ENCODE measurements at regions not wholly inside any gene's neighbourhood (a gene's known extent, or its start where the extent isn't known, plus 50 kb on each side); places are given as distances from the start of the nearest gene placed in this dataset.
"Not testable (repeated sequence)": the region's sequence is repeated elsewhere in the genome, so short reads cannot be mapped to it uniquely, and the experiment has no call there.

GRCh38 chr2:234695981-234696380 lies 199.1 kb upstream of the ARL4C start:
- Mint-ChIP-seq H3K27me3 (ENCODE audit: unreplicated experiment) (peaks cover 2% of the 10 kb centered on the region), H3K4me3 (ENCODE audit: unreplicated experiment) (no peak overlapping the region), H3K27ac (ENCODE audit: unreplicated experiment) (no peak overlapping the region), H3K36me3 (ENCODE audit: unreplicated experiment) (peaks cover 40% of the 10 kb centered on the region), H3K4me1 (ENCODE audit: low read depth, unreplicated experiment) (peaks cover 6% of the 10 kb centered on the region), H3K9me3 (ENCODE audit: unreplicated experiment) (peaks cover 9% of the 10 kb centered on the region)
- TF ChIP-seq CTCF (IDR thresholded peaks at IDR 0.05; ENCODE audit: partially characterized antibody, unreplicated experiment): no peak
- DNase-seq: no peak

GRCh38 chr2:234694244-234695013 lies 197.5 kb upstream of the ARL4C start:
- no peak for TF ChIP-seq CTCF (IDR thresholded peaks at IDR 0.05; ENCODE audit: partially characterized antibody, unreplicated experiment)
- H3K36me3 Mint-ChIP-seq (ENCODE audit: unreplicated experiment): peaks cover 31% of the 10 kb centered on the region

DNA sequence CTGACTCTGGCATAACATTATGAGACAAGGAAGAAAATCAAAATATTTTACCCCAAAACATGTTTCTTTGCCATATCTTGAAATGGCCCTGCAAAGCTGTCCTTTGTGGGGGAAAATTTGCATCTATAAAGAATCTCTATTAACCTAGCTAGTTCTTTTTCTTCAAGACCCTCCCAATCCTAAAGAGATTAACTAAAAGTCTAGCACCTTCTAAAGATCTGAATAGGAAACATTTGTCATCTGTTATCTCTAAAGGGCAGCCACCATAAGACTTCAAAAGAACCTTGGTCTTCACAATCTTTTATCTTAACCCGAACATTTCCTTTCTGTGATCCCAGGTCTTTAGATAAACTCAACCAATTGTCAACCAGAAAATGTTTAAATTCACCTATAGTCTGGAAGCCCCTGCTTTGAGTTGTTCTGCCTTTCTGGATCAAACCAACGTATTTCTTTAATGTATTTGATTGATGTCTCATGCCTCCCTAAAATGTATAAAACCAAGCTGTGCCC lies 196.9 kb upstream of the ARL4C start:
- peaks cover 12% of the 10 kb centered on the region for H3K4me1 Mint-ChIP-seq (ENCODE audit: low read depth, unreplicated experiment)
- not testable (repeated sequence) for H3K27ac Mint-ChIP-seq (ENCODE audit: unreplicated experiment); H3K27me3 Mint-ChIP-seq (ENCODE audit: unreplicated experiment); H3K4me3 Mint-ChIP-seq (ENCODE audit: unreplicated experiment); DNase-seq; H3K9me3 Mint-ChIP-seq (ENCODE audit: unreplicated experiment)
- peaks cover 28% of the 10 kb centered on the region for H3K36me3 Mint-ChIP-seq (ENCODE audit: unreplicated experiment)

More at GRCh38 chr2:234694244-234695013, 197.5 kb upstream of the ARL4C start:
- H3K27me3 Mint-ChIP-seq (ENCODE audit: unreplicated experiment): no peaks in the 10 kb centered on the region
- H3K9me3 Mint-ChIP-seq (ENCODE audit: unreplicated experiment): peaks cover 9% of the 10 kb centered on the region
- DNase-seq: no peak
- H3K4me1 Mint-ChIP-seq (ENCODE audit: low read depth, unreplicated experiment): peaks cover 12% of the 10 kb centered on the region
- no peak overlapping the region for H3K27ac Mint-ChIP-seq (ENCODE audit: unreplicated experiment)
- H3K4me3 Mint-ChIP-seq (ENCODE audit: unreplicated experiment): no peak overlapping the region

DNA sequence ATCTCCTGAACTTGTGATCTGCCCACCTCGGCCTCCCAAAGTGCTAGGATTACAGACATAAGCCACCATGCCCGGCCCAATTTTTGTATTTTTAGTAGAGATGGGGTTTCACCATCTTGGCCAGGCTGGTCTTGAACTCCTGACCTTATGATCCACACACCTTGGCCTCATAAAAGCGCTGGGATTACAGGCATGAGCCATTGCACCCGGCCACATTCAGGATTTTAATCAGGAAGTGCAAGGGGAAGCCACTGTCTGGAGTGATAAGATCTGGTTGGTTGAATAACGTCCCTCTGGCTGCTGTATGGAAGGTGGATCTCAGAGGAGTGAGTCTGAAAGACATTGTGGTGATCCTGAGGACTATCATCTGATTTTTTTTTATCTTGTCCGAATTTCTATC lies 196.3 kb upstream of the ARL4C start:
- H3K4me3 Mint-ChIP-seq (ENCODE audit: unreplicated experiment); H3K9me3 Mint-ChIP-seq (ENCODE audit: unreplicated experiment); H3K27ac Mint-ChIP-seq (ENCODE audit: unreplicated experiment); H3K27me3 Mint-ChIP-seq (ENCODE audit: unreplicated experiment); DNase-seq: not testable (repeated sequence)
- peaks cover 22% of the 10 kb centered on the region for H3K36me3 Mint-ChIP-seq (ENCODE audit: unreplicated experiment)
- H3K4me1 Mint-ChIP-seq (ENCODE audit: low read depth, unreplicated experiment): peaks cover 12% of the 10 kb centered on the region

- peaks cover 6% of the 10 kb centered on the region for H3K9me3 Mint-ChIP-seq (ENCODE audit: unreplicated experiment)
- no peak overlapping the region for H3K4me3 Mint-ChIP-seq (ENCODE audit: unreplicated experiment)
- no peak overlapping the region for H3K27ac Mint-ChIP-seq (ENCODE audit: unreplicated experiment)
- peaks cover 14% of the 10 kb centered on the region for H3K36me3 Mint-ChIP-seq (ENCODE audit: unreplicated experiment)
- no peak for DNase-seq
- no peaks in the 10 kb centered on the region for H3K27me3 Mint-ChIP-seq (ENCODE audit: unreplicated experiment)
- no peak for TF ChIP-seq CTCF (IDR thresholded peaks at IDR 0.05; ENCODE audit: partially characterized antibody, unreplicated experiment)
- H3K4me1 Mint-ChIP-seq (ENCODE audit: low read depth, unreplicated experiment): peaks cover 12% of the 10 kb centered on the region
Observed at GRCh38 chr2:234691968-234692955, 195.4 kb upstream of the ARL4C start.

Data from glutamatergic neuron (in vitro differentiated cells).